GM06990 (cell line): ENCODE measurements at regions not wholly inside any gene's neighbourhood (a gene's known extent, or its start where the extent isn't known, plus 50 kb on each side); places are given as distances from the start of the nearest gene placed in this dataset.

ENCODE experiments used
- DNase-seq: peaks from one replicate; pipeline ENCODE4 v3.0.0-alpha.2; 2011; ENCODE audit not compliant: insufficient read length; ENCODE audit errors: extremely low read depth
- H3K27me3 ChIP-seq: replicated peaks from 2 replicates; pipeline ENCODE4 v1.6.0; 2011; ENCODE audit warnings: low read length; ENCODE audit not compliant: control insufficient read depth, insufficient read depth
- H3K36me3 ChIP-seq: 2 replicates; pipeline ENCODE4 v1.5.1; 2011; ENCODE audit warnings: low read length; ENCODE audit not compliant: control insufficient read depth, insufficient read depth
- H3K4me3 ChIP-seq: replicated peaks from 2 replicates; pipeline ENCODE4 v1.5.1; 2011; ENCODE audit warnings: low read depth, mild to moderate bottlenecking, control low read depth, low read length
- TF ChIP-seq, protein P1 (sequence below): IDR thresholded peaks from 2 replicates; pipeline ENCODE4 v1.5.1; 2011; ENCODE audit warnings: low read length, control low read depth, mild to moderate bottlenecking, inconsistent platforms; ENCODE audit not compliant: insufficient read depth, poor library complexity, severe bottlenecking

DNA sequence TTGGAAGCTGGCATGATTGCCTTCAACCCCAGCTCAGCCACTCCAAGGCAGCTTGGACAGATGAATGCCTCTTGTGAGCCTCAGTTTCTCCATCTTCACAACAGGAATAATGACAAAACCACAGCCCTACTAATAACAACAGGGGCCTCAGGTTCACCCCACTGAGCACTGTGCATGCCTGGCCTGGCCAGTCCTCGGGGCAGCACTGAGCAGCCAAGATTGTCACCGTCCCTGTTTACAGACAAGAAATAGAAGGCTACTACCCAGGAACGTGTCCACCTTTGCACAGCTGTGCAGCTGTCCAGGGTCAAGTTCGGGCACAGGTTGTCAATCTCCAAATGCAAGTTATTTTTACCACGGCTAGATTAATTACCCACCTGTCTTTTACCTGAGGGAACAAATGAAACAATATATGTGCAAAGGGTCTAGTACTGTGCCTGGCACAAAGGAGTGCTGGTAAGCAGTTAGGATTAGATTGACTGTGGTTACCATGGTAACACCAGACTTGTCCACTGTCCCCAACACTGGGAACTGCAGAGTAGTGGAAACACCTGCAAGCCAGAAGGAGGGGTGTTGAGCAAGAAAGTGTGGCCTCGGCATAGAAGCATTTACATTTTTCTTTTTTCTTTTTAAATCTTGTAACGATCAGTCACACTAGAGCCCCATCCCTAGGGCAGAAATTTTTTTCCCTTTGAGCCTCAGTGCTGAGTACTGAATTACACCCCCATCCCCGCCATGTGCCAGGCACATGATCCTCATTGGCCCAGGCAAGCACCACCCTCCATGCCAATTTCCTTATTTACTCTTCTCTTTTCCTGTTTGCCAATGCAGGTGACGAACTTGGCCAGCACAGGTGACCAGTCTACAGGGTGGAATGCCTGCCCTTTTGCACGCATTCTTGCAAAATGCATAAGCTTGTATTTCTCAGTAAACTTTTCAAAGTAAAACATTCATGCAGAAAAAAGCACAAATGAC is 66.3 kb upstream of the SLC6A6 start:
- H3K4me3 ChIP-seq, result no peak overlapping the region
- no peak for DNase-seq
- no peaks in the 10 kb centered on the region; the same call in 1 of the 2 replicates for H3K27me3 ChIP-seq
- TF ChIP-seq, protein P1, sequence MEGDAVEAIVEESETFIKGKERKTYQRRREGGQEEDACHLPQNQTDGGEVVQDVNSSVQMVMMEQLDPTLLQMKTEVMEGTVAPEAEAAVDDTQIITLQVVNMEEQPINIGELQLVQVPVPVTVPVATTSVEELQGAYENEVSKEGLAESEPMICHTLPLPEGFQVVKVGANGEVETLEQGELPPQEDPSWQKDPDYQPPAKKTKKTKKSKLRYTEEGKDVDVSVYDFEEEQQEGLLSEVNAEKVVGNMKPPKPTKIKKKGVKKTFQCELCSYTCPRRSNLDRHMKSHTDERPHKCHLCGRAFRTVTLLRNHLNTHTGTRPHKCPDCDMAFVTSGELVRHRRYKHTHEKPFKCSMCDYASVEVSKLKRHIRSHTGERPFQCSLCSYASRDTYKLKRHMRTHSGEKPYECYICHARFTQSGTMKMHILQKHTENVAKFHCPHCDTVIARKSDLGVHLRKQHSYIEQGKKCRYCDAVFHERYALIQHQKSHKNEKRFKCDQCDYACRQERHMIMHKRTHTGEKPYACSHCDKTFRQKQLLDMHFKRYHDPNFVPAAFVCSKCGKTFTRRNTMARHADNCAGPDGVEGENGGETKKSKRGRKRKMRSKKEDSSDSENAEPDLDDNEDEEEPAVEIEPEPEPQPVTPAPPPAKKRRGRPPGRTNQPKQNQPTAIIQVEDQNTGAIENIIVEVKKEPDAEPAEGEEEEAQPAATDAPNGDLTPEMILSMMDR, result no peak
- H3K36me3 ChIP-seq, result no peaks in the 10 kb centered on the region

DNA sequence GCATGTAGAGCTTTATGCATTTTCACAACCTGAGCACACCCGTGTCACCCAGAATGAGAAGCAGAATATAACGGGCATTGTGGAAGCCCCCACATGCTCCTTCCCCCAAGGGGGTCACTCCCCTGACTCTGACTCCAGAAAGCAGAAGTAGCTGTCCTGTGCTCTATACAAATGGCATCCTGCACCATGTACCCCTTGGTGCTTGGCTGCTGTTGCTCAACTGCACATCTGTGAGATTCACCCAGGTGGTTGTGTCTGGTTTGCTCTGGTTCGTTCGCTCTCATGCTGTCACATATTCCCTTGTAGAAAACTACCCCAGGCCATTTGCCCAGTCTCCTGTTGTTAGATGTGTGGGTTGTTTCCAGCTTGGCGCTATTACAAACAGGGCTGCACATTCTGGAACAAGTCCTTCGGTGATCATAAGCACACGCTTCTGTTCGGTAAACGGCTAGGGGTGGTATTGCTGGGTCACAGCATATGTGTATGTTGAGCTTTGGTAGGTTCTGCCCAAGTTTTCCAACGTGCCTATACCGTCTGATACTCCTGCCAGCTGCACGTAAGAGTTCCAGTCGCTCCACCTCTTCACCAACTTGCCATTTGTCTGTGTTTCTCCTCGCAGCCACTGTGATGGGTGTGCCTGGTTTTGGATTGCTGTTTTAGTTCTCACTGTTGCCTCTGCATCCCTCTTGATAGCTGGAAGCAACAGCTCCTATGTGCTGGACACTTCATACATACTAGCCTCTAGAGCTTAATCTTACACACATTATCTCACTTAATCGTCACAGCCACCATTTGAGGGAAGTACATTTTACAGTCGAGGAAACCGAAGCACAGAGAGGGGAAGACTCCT is 65.4 kb upstream of the SLC6A6 start:
- no peaks in the 10 kb centered on the region for H3K36me3 ChIP-seq
- H3K4me3 ChIP-seq, result no peak overlapping the region
- DNase-seq, result no peak
- no peaks in the 10 kb centered on the region; the same call in 1 of the 2 replicates for H3K27me3 ChIP-seq
- TF ChIP-seq, protein P1, result no peak

DNA sequence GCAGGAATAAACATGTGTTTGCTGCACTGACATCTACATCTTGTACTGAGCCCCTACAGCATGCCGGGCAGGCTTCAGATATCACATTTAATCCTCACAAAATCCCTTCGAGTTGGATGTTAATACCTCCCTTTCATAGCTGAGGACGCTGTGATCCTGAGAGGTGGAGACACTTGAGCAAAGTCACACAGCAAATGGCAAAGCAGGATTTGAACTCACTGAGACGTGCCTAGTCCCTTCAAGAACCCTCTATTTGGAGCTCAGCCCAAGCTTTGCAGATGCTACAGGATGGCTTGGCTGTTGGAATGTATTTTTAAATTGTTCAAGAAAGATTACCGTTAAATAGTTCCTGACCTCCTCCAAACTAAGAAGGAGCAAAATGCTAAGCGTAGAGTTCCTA is 64.6 kb upstream of the SLC6A6 start:
- Histone ChIP-seq H3K4me3 (no peak overlapping the region), H3K27me3 (no peaks in the 10 kb centered on the region; the same call in 1 of the 2 replicates), H3K36me3 (no peaks in the 10 kb centered on the region)
- TF ChIP-seq, protein P1, result no peak
- DNase-seq, result no peak

DNA sequence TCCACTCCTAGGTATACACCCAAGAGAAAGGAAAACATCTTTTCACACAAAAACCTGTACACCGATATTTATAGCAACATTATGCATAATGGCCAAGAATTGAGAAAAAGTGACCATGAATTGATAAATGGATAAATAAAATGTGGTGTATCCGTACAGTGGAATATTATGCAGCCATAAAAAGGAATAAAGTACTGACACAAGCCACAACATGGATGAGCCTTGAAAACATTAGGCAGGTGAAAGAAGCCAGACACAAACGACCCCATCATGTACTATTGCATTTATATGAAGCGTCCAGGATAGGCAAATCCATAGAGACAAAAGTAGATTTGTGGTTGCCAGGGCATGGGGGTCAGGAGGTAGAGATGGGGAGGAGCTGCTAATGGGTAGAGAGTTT is 64.2 kb upstream of the SLC6A6 start:
- Histone ChIP-seq H3K4me3 (no peak overlapping the region), H3K27me3 (no peaks in the 10 kb centered on the region; the same call in 1 of the 2 replicates), H3K36me3 (no peaks in the 10 kb centered on the region)
- TF ChIP-seq, protein P1, result no peak
- no peak for DNase-seq

DNA sequence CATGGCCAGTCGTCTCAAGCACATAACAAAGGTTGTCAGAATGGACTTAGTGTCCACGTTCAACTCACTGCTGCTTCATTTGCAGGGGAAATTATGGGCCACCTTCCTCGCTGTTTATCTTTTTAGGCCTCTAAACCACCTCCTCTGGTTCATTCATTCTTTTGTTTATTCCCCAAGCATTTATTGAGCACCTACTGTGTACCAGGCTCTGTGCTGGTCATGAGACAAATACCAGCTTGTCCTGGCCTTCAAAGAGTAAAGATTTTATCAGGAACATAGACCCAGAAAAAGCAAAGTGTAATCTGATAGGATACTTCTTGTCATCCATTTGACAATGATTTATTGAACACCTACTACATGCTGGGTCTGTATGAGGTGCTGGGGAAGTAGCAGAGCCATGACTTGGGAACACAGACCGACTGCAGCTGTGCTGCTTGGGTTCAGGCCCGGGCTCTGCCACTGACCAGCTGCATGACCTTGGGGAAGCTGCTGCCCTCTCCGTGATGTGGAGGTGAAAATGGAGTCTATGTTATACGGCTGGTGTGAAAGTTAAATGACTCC is 63.4 kb upstream of the SLC6A6 start:
- no peaks in the 10 kb centered on the region; the same call in 1 of the 2 replicates for H3K27me3 ChIP-seq
- H3K4me3 ChIP-seq, result no peak overlapping the region
- no peak for DNase-seq
- H3K36me3 ChIP-seq, result no peaks in the 10 kb centered on the region
- TF ChIP-seq, protein P1, result no peak
